SKM-1 (cell line): ENCODE measurements at regions not wholly inside any gene's neighbourhood (a gene's known extent, or its start where the extent isn't known, plus 50 kb on each side); places are given as distances from the start of the nearest gene placed in this dataset.
A peak's percentile ranks its signal among the peaks of the same experiment; 100 is the strongest.

Experiments
- DNase-seq: peaks from one replicate; lab custom pipeline; 2025; ENCODE audit not compliant: unreplicated experiment; lab: John Stamatoyannopoulos, UW

DNA sequence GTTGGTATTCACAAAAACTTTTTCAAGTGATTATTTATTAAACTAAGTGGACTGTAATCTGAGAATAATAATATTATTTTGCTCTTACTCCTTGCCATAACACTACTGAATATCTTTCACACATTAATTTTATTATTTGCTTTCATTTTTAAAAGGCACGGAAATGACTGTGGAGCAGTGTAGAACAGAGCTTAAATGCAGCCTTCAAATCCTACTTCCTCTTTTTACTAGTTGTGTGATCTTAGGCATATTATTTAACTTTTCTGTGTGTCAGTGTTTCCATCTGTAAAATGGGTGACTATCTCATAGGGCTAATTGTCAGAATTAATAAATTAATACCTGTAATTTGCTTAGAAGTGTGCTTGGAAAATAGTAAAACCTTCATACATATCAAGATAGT, 55.5 kb upstream of the SLC8A1 start:
- DNase-seq, result no peak

DNA sequence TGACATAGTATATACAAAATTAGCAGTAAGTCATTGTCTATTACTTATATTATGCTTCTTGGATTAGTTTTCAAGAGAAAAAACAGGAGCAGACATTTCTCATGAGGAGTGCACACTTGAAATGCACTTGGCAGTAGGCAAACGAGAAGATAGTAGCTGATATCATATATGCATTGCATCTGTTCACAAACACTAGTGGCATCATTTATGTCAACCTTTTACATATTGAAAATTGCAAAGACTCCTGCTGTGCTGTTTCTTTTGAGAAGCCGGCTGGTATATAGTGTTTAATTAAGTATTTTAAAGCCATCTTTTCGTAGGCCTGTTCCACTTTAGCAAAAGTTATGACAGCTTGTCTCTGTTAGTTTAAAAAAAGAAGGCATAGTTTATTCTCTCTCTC, 58.4 kb upstream of the SLC8A1 start:
- no peak for DNase-seq

DNA sequence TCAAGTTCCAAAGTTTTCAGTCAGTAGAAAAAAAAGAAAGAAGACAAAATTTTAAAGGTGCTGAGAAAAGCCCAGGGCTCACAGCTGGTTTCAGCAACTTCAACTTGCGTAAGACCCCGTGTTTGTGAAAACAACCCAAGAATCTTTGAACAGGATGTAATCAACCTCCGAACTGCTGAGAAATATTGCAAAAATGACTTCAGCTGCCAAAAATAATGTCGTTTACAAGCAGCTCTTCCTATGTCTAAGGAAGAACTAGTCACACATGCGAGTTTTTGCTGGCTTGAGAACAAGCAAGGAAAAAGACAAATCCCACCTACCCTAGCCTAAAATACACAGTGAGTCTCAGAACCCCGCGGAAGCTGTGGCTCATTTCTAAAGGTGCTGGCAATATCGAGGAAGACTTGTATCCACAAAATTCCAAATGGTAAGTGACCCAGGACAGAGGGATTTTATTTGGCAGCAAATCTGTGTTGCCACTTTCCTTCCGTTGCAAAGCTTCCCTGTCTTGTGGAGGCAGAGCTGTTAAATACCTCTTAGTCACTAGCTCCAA, 59.8 kb upstream of the SLC8A1 start:
- DNase-seq, result peak; percentile 34

DNA sequence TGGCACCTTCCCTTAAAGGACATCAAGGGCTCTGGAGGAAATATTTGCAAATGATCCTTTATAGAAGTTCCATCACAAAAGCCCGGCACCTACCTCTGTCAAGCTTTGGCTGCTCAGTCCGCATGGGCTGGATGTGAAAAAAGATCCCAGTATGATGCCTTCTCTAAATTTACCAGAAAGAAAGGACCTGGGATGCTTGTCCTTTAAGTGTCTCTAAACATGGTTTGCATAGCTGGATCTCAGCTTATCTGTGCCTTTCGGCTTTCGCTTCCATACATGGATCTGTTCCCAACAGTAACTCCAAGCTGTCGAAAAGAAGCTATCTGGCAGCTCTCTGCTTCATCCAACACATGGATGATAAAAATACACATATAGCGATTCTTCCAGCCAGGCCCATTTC, 60.4 kb upstream of the SLC8A1 start:
- DNase-seq, result no peak

GRCh38 chr2:40513201-40513600, 61.3 kb upstream of the SLC8A1 start:
- DNase-seq, result peak; percentile 25

DNA sequence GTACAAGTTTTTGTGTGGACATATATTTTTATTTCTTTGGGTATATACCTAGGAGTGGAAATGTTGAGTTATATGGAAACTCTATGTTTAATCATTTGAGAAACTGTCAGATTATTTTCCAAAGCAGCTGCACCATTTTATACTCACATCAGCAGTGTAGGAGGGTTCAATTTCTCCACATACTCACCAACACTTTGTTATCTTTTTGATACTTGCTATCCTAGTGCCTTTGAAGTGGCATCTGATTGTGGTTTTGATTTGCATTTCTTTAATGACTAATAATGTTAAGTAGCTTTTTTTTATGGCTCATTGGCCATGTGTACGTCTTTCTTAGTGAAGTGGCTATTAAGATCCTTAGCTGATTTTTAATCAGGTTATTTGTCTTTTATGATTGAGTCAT, 64.7 kb upstream of the SLC8A1 start:
- no peak for DNase-seq

GRCh38 chr2:40528564-40528963, 76.7 kb upstream of the SLC8A1 start:
- DNase-seq, result no peak

- DNase-seq, result no peak
Measured at GRCh38 chr2:40531359-40531758, 79.5 kb upstream of the SLC8A1 start.

- no peak for DNase-seq
Measured at GRCh38 chr2:40534528-40534927, 82.6 kb upstream of the SLC8A1 start.

DNA sequence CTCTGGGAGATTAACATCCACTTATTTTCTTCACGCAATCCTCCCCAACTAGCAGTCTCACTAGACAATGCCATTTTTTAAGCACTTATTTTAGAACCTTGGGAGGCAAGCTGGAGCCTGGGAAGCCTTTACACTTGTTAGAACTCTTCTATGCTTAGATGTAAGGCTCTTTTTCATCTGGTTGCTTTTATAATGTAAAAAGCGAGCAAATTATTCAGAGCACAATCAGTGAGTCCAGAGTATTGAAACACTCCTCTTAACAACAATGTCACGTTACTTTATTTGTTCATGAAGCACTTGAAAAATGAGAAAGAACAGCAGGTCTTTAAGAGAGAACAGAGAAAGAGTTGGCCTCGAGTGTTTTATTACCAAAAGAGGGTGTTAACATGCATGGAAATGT, 84.1 kb upstream of the SLC8A1 start:
- no peak for DNase-seq

GRCh38 chr2:40540026-40540425, 88.1 kb upstream of the SLC8A1 start:
- no peak for DNase-seq

- no peak for DNase-seq
Measured at GRCh38 chr2:40543381-40543780, 91.5 kb upstream of the SLC8A1 start.

- no peak for DNase-seq
Measured at GRCh38 chr2:40544072-40544471, 92.2 kb upstream of the SLC8A1 start.

DNA sequence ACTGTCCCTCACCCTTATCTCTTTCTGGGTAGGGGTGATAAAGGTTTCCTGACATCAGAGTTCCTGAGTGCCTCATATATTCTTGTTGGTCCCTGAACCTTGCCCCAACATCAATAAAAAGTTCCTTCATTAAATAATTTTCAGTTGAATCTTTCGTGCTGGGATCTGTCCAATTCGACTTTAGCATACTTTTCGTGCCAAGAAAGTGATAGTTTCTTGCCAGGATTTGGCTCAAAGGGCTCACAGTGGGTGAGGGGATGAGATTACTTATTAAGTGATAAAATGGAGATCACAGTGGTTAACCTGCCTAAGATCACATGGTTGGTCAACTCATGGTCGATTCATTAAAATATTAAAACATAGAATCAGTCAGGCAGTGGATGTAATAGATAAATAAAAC, 93.8 kb upstream of the SLC8A1 start:
- no peak for DNase-seq

- DNase-seq, result no peak
Measured at GRCh38 chr2:40546439-40547191, 94.7 kb upstream of the SLC8A1 start.

GRCh38 chr2:40548521-40548920, 96.6 kb upstream of the SLC8A1 start:
- DNase-seq, result no peak

- DNase-seq, result no peak
Measured at GRCh38 chr2:40550085-40550484, 98.2 kb upstream of the SLC8A1 start.

DNA sequence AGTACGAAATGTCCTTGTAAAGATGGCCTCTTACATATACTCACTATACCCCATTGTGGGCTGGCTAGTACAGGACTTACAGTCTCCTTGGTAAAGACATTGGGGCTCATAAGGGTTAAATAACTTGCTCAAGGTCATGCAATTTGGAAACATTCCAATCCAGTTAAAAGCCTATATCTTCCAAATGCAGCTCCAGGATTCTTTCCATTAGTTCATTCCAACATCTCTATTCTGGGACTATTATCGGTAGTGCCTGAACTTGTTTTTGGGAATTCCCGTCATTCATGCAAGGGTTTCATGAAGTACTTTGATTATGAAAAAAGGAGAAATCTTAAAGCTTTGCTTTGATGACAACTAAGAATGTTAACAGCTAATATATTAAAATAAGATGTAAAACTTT, 99.2 kb upstream of the SLC8A1 start:
- no peak for DNase-seq

GRCh38 chr2:40554665-40555294, 102.9 kb upstream of the SLC8A1 start:
- peak; percentile 36 for DNase-seq

DNA sequence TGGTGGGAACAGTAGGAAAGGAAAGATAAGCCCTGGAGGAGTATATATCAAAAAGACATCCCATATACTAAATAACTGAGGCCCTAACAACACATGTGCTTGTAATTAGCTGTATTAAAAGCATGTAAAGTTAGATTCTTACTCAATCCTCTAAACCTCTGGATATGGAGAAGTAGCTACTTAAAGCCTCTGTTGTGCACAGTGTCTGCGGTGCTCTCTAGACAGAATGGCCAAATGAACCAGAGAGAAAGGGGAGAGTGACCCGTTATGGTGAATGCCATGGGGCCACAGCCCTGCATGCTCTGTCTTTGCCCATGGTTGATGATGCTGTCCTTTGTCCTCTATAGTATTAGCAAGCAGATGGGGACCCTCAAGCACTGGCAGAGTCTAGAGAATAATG, 104.4 kb upstream of the SLC8A1 start:
- DNase-seq, result no peak

GRCh38 chr2:40556739-40557138, 104.8 kb upstream of the SLC8A1 start:
- no peak for DNase-seq

GRCh38 chr2:40558761-40559160, 106.9 kb upstream of the SLC8A1 start:
- DNase-seq, result peak; percentile 59

DNA sequence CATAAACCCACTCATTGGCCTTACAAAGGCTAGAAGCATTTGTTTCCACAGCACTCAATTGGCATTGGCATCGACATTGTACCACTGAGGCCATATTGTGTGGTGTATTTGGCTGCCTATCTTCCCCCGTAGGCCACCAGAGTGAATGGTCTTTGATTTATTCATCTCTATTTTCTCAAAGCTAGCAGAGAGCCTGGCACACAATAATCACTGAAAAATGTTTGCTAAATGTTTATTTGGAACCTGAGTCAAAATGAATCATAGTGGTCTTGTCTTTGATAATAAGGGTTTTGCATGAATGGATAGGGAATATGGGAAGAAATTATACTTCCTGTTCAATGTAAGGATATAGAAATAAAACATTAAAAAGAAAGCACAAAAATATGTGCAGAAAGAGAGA, 107.3 kb upstream of the SLC8A1 start:
- DNase-seq, result no peak
